Loucy (cell line): ENCODE measurements at regions not wholly inside any gene's neighbourhood (a gene's known extent, or its start where the extent isn't known, plus 50 kb on each side); places are given as distances from the start of the nearest gene placed in this dataset.

Source experiments
- CTCF ChIP-seq: fragments of 200-600 bp; sonication (generic); conservative IDR thresholded peaks from 2 replicates; pipeline ENCODE4 v1.5.1; 2014; ENCODE audit warnings: mild to moderate bottlenecking, antibody characterized with exemption, low read length
- EZH2phosphoT487 ChIP-seq: fragments of 200-600 bp; IDR thresholded peaks from 2 replicates; pipeline ENCODE4 v1.6.1; 2018; ENCODE audit warnings: antibody characterized with exemption, mild to moderate bottlenecking, moderate library complexity, borderline replicate concordance

GRCh38 chrX:40853816-40854123 lies 118.4 kb upstream of the MED14 start:
- TF ChIP-seq CTCF (no peak), EZH2phosphoT487 (no peak)
